ENCODE measurements at regions not wholly inside any gene's neighbourhood (a gene's known extent, or its start where the extent isn't known, plus 50 kb on each side); places are given as distances from the start of the nearest gene placed in this dataset.

DNA sequence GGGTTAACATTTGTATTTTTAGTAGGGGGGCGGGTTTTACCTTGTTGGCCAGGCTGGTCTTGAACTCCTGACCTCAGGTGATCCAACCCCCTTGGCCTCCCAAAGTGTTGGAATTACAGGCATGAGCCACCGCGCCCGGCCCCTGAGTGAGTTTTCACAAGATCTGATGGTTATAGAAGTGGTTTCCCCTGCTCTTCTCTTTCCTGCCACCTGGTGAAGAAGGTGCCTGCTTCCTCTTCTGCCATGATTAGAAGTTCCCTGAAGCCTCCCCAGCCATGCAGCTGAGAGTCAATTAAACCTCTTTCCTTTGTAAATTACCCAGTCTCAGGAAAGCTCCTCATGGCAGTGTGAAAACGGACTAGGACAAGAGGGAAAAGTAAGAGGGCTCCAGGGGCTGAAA is 259.1 kb upstream of the PLET1 start:
- no peak for DNase-seq (ENCODE audit: low spot score in 2 of 2)
- intact Hi-C loops (cut with DNase I; ENCODE audit: low total_unique reads): no loop called here

DNA sequence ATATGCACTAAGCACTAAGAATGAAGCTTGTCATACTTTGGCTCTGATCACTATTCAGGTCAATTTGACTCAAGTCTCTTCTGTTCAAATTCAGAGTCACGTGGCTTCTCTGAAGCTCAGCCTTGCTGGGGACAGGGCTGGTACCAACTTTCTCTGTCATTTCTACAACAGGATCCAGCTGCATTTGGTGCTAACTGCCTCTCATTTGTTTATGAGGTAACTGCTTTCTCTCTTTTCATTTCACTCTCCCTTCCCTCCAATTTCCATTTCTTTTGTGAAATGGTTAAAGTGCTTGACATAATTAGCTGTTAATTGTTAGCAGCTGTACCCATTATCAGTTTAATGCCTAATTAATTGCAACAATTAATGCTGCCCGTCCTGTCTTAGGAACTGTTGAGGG is 259.7 kb upstream of the PLET1 start:
- TF ChIP-seq, protein P1, sequence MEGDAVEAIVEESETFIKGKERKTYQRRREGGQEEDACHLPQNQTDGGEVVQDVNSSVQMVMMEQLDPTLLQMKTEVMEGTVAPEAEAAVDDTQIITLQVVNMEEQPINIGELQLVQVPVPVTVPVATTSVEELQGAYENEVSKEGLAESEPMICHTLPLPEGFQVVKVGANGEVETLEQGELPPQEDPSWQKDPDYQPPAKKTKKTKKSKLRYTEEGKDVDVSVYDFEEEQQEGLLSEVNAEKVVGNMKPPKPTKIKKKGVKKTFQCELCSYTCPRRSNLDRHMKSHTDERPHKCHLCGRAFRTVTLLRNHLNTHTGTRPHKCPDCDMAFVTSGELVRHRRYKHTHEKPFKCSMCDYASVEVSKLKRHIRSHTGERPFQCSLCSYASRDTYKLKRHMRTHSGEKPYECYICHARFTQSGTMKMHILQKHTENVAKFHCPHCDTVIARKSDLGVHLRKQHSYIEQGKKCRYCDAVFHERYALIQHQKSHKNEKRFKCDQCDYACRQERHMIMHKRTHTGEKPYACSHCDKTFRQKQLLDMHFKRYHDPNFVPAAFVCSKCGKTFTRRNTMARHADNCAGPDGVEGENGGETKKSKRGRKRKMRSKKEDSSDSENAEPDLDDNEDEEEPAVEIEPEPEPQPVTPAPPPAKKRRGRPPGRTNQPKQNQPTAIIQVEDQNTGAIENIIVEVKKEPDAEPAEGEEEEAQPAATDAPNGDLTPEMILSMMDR (IDR thresholded peaks at IDR 0.05): no peak
- TF ChIP-seq POLR2A (IDR thresholded peaks at IDR 0.05): no peak
- no peak overlapping the region for H3K4me3 ChIP-seq (ENCODE audit: low read depth, poor library complexity, severe bottlenecking)
- no peak for DNase-seq (ENCODE audit: low spot score in 2 of 2)
- intact Hi-C loops (cut with DNase I; ENCODE audit: low total_unique reads): no loop called here
- WGBS, 2 donors: 70 to 79% methylated on average over 2 of the region's 2 CpGs

More for the DNA sequence above, 259.1 kb upstream of the PLET1 start:
- TF ChIP-seq, protein P1 (IDR thresholded peaks at IDR 0.05): no peak
- TF ChIP-seq POLR2A (IDR thresholded peaks at IDR 0.05): no peak
- no peak overlapping the region for H3K4me3 ChIP-seq (ENCODE audit: low read depth, poor library complexity, severe bottlenecking)
- WGBS, 2 donors: 69 to 84% methylated on average over 5 of the region's 5 CpGs

DNA sequence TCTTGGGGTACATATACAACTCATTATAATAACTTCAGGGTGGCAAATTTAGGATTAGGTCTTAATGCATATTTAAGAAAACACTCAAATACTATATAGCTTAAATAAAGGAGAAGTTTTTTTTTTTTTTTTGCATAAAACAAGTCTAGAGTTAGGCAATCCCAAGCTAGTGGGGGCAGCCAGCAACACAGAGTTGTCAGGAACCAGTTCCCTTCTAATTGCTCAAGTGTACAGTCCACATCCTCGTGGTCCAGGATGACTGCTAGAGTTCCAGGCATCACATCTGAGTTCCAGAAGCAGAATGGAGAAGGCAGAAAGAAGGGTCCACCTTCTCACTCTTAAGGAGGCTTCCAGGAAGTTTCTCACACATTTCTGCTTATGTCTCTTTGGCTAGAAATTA is 261.9 kb upstream of the PLET1 start:
- no peak for DNase-seq (ENCODE audit: low spot score in 2 of 2)
- no peak overlapping the region for H3K4me3 ChIP-seq (ENCODE audit: low read depth, poor library complexity, severe bottlenecking)
- no peak for TF ChIP-seq POLR2A (IDR thresholded peaks at IDR 0.05)
- TF ChIP-seq, protein P1 (IDR thresholded peaks at IDR 0.05): no peak
- WGBS, 2 donors: 59 to 74% methylated on average over 1 of the region's 1 CpG
- intact Hi-C loops (cut with DNase I; ENCODE audit: low total_unique reads): no loop called here

DNA sequence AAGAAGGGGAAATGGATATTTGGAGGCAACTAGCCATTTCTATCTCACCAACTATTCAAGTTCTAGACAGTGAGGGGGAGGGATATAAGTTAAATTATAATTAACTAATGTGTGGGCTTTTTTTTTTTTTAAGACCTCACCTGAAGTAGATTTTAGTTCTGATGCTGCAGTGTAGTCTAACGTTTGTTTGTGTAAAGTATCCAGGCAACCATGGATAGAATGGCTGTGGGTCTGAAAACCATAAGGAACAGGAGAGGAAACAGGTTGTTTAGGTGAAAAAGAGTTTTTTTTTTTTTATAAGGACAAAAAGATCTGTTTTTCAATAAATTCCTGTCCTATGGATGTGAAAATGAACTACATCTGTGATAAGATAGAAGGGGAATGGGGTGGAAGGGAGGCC is 262.4 kb upstream of the PLET1 start:
- TF ChIP-seq POLR2A (IDR thresholded peaks at IDR 0.05): no peak
- TF ChIP-seq, protein P1 (IDR thresholded peaks at IDR 0.05): no peak
- H3K4me3 ChIP-seq (ENCODE audit: low read depth, poor library complexity, severe bottlenecking): no peak overlapping the region
- 21 to 32% methylated on average over 1 of the region's 1 CpG for WGBS, 2 donors
- intact Hi-C loops (cut with DNase I; ENCODE audit: low total_unique reads): no loop called here
- no peak for DNase-seq (ENCODE audit: low spot score in 2 of 2)

DNA sequence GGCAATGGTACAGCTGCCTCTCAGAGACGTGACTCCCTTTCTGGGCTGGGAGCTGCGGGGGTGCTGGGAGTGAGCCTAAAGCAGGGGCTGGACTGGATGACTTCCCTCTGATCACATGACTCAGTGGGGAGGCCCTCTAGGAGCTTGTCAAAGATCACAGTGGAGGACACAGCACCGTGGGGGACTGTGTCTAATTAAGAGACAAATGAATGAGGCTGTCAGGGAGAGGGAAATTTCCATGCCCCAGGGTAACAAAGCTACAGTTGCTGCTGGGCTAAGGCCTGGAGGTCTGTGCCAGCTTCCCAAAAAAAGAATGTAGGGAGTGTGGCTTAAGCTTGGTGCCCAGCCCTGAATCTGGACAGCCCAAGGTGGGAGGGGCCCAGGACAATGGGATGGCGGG is 262.8 kb upstream of the PLET1 start:
- intact Hi-C loops (cut with DNase I; ENCODE audit: low total_unique reads): no loop called here
- no peak for TF ChIP-seq POLR2A (IDR thresholded peaks at IDR 0.05)
- TF ChIP-seq, protein P1 (IDR thresholded peaks at IDR 0.05): no peak
- no peak overlapping the region for H3K4me3 ChIP-seq (ENCODE audit: low read depth, poor library complexity, severe bottlenecking)
- peak in 1 of 2 donors; percentile 18 for DNase-seq (ENCODE audit: low spot score in 2 of 2)
- WGBS, 2 donors: 27 to 30% methylated on average over 4 of the region's 4 CpGs

DNA sequence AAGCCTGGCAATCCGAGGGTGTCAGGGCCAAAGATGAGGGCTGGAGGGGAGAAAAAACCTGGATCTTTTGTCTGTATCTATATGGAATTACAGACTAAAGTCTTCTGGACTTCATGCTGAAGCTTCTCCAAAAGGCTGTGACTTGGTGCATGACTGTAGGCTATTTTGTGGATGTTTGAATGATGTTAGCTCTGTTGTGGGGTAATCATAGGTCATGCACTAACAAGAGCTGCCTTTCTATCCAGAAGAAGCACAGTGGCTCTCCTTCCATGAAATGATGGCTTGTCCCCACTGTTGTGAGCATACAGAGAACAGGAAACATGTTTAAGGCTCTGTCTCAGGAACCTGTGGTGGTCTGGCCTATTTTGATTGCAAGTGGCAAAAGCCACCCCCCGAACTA is 263.3 kb upstream of the PLET1 start:
- intact Hi-C loops (cut with DNase I; ENCODE audit: low total_unique reads): no loop called here
- WGBS, 2 donors: 68 to 71% methylated on average over 2 of the region's 2 CpGs
- no peak overlapping the region for H3K4me3 ChIP-seq (ENCODE audit: low read depth, poor library complexity, severe bottlenecking)
- TF ChIP-seq POLR2A (IDR thresholded peaks at IDR 0.05): no peak
- TF ChIP-seq, protein P1 (IDR thresholded peaks at IDR 0.05): no peak
- DNase-seq (ENCODE audit: low spot score in 2 of 2): no peak
